ENCODE measurements at regions not wholly inside any gene's neighbourhood (a gene's known extent, or its start where the extent isn't known, plus 50 kb on each side); places are given as distances from the start of the nearest gene placed in this dataset.

DNA sequence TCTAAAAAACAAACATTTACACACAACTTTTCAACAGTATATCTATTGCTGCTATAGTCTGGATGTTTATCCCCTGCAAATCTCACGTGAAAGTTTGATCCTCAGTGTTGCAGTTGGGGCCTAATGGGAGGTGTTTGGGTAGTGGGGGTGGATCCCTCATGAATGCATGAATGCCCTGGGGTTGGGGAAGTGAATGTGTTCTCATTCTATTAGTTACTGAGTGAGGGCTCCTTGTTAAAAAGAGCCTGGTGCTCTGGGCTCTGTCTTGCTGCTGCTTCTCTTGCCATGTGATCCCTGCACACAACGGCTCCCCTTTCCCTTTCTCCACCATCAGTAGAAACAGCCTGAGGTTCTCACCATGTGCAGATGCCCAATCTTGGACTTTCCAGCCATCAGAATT, 242.7 kb upstream of the HTR2A start:
- Histone ChIP-seq H3K27ac (ENCODE audit: insufficient read depth, low read depth, low read length) (no peak overlapping the region), H3K36me3 (ENCODE audit: control insufficient read depth in 2 of 2, extremely low read depth in 1 of 2, insufficient read depth in 2 of 2, low read length in 2 of 2) (no peaks in the 10 kb centered on the region), H3K9ac (replicated peaks; ENCODE audit: extremely low read depth, insufficient read depth, low read length) (no peak overlapping the region), H3K27me3 (ENCODE audit: control insufficient read depth in 2 of 2, insufficient read depth in 2 of 2, low read length in 2 of 2) (no peaks in the 10 kb centered on the region), H2AFZ (ENCODE audit: low read depth, low read length) (no peak overlapping the region), H4K20me1 (replicated peaks; ENCODE audit: control insufficient read depth, extremely low read depth, insufficient read depth, low read length) (no peaks in the 10 kb centered on the region), H3K4me2 (ENCODE audit: insufficient read depth, low read length) (no peak overlapping the region), H3K79me2 (ENCODE audit: control insufficient read depth, insufficient read depth, low read length) (no peaks in the 10 kb centered on the region), H3K4me3 (replicated peaks in 1 of 3; ENCODE audit: insufficient read depth in 1 of 3, low read depth in 1 of 3, low read length in 3 of 3) (no peak overlapping the region), H3K4me1 (ENCODE audit: control insufficient read depth, extremely low read depth, insufficient read depth, low read length) (no peaks in the 10 kb centered on the region), H3K9me1 (replicated peaks; ENCODE audit: control insufficient read depth, extremely low read depth, insufficient read depth, low read length) (no peaks in the 10 kb centered on the region), H3K9me3 (replicated peaks; ENCODE audit: control insufficient read depth, insufficient read depth, low read length) (peaks cover 10% of the 10 kb centered on the region)
- POLR2A ChIA-PET: no interaction called here
- intact Hi-C loops (cut with micrococcal nuclease): no loop called here
- FAIRE-seq: no peak
- TF ChIP-seq JUN (IDR thresholded peaks at IDR 0.05; ENCODE audit: borderline replicate concordance, insufficient read depth, insufficient read length, low read depth): no peak
- TF ChIP-seq GATA2 (IDR thresholded peaks at IDR 0.05; ENCODE audit: insufficient read depth, insufficient read length, low read depth, low read length): no peak
- no peak for TF ChIP-seq FOS (IDR thresholded peaks at IDR 0.05; ENCODE audit: borderline replicate concordance, insufficient read depth, low read length)
- TF ChIP-seq EZH2 (IDR thresholded peaks at IDR 0.05; ENCODE audit: borderline replicate concordance, low read depth, low read length, severe bottlenecking): no peak
- TF ChIP-seq POLR2AphosphoS5 (IDR thresholded peaks at IDR 0.05; ENCODE audit: insufficient read depth, low read depth, low read length): no peak
- TF ChIP-seq MYC (IDR thresholded peaks at IDR 0.05; ENCODE audit: low read depth, low read length): no peak
- TF ChIP-seq, protein P1, sequence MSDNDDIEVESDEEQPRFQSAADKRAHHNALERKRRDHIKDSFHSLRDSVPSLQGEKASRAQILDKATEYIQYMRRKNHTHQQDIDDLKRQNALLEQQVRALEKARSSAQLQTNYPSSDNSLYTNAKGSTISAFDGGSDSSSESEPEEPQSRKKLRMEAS (IDR thresholded peaks at IDR 0.05; ENCODE audit: insufficient read depth, insufficient read length): no peak
- TF ChIP-seq POLR2A (IDR thresholded peaks at IDR 0.05; ENCODE audit: low read depth, low read length): no peak
- TF ChIP-seq CTCF (IDR thresholded peaks at IDR 0.05; ENCODE audit: extremely low read depth in 1 of 2, insufficient read depth in 1 of 2, low read depth in 1 of 2, low read length in 2 of 2): no peak
- dilution Hi-C loops (cut with MboI; ENCODE audit: extremely low pct_ligation_motif_present, low sequenced_read_pairs): no loop called here
- no TSS peak for BruUV-seq (replicated peaks)
- CTCF ChIA-PET: no interaction called here
- no peak for DNase-seq (ENCODE audit: low read depth, low spot score)
